Mammary epithelial cell (primary cell): ENCODE measurements at regions not wholly inside any gene's neighbourhood (a gene's known extent, or its start where the extent isn't known, plus 50 kb on each side); places are given as distances from the start of the nearest gene placed in this dataset.

ENCODE experiments used
- EZH2 ChIP-seq: IDR thresholded peaks from 2 replicates; pipeline ENCODE4 v1.6.1; 2012; ENCODE audit warnings: low read length, inconsistent platforms, borderline replicate concordance
- TF ChIP-seq, protein P1 (sequence below), 2 donors: IDR thresholded peaks in 1 of 2; conservative IDR thresholded peaks in 1 of 2; 2 replicates each; pipeline ENCODE4 v1.5.1; 2011 to 2012; ENCODE audit warnings: inconsistent platforms in 2 of 2, low read length in 2 of 2, mild to moderate bottlenecking in 2 of 2, control low read depth in 1 of 2, low read depth in 1 of 2; ENCODE audit not compliant: insufficient read depth in 1 of 2; ENCODE audit errors: extremely low read depth in 1 of 2

DNA sequence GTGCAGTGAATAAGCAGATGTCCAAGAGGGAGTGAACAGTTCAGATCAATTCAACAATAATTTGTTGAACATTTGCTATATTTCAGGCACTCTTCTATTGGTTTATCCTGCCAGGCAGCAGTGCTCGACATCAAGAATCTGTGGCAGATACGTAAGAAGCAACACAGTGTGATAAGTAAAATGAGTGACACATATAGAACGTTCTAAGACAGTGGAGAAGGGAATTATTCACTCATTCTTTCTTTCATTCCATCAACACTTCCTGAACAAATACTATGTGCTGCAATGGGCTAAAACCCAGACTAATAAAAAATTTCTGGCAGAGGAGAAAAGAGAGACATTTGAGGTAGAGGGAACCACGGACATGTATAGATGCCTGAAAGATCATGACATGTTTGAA is 89.9 kb upstream of the GLIS3 start:
- no peak for TF ChIP-seq EZH2
- TF ChIP-seq, protein P1, sequence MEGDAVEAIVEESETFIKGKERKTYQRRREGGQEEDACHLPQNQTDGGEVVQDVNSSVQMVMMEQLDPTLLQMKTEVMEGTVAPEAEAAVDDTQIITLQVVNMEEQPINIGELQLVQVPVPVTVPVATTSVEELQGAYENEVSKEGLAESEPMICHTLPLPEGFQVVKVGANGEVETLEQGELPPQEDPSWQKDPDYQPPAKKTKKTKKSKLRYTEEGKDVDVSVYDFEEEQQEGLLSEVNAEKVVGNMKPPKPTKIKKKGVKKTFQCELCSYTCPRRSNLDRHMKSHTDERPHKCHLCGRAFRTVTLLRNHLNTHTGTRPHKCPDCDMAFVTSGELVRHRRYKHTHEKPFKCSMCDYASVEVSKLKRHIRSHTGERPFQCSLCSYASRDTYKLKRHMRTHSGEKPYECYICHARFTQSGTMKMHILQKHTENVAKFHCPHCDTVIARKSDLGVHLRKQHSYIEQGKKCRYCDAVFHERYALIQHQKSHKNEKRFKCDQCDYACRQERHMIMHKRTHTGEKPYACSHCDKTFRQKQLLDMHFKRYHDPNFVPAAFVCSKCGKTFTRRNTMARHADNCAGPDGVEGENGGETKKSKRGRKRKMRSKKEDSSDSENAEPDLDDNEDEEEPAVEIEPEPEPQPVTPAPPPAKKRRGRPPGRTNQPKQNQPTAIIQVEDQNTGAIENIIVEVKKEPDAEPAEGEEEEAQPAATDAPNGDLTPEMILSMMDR (conservative IDR thresholded peaks at IDR 0.05 in 1 of 2, IDR thresholded peaks at IDR 0.05 in 1 of 2; ENCODE audit: extremely low read depth in 1 of 2, insufficient read depth in 1 of 2, low read depth in 1 of 2, low read length in 2 of 2): no peak
